ENCODE measurements at regions not wholly inside any gene's neighbourhood (a gene's known extent, or its start where the extent isn't known, plus 50 kb on each side); places are given as distances from the start of the nearest gene placed in this dataset.
"Not testable (repeated sequence)": the region's sequence is repeated elsewhere in the genome, so short reads cannot be mapped to it uniquely, and the experiment has no call there.

GRCh38 chr2:13354031-13354430, 637.3 kb downstream of the TRIB2 start:
- H3K4me3 ChIP-seq: no peak overlapping the region
- DNase-seq (no peak), ATAC-seq (no peak)
- H3K27ac ChIP-seq: no peak overlapping the region
- H3K4me1 ChIP-seq: no peaks in the 10 kb centered on the region
- H3K27me3 ChIP-seq (ENCODE audit: low read depth): no peaks in the 10 kb centered on the region
- H3K36me3 ChIP-seq: no peaks in the 10 kb centered on the region
- no peak for TF ChIP-seq CTCF (IDR thresholded peaks at IDR 0.05)
- intact Hi-C loops (cut with DNase I): no loop called here
- no peaks in the 10 kb centered on the region for H3K9me3 ChIP-seq

GRCh38 chr2:13381928-13382327, 665.2 kb downstream of the TRIB2 start:
- H3K4me3 ChIP-seq; H3K27ac ChIP-seq; H3K4me1 ChIP-seq; intact Hi-C loops (cut with DNase I); ATAC-seq; H3K27me3 ChIP-seq (ENCODE audit: low read depth); DNase-seq; H3K9me3 ChIP-seq; H3K36me3 ChIP-seq: not testable (repeated sequence)

GRCh38 chr2:13389172-13389571, 672.4 kb downstream of the TRIB2 start:
- H3K27ac ChIP-seq; H3K36me3 ChIP-seq; ATAC-seq; H3K4me1 ChIP-seq; H3K9me3 ChIP-seq; DNase-seq; H3K4me3 ChIP-seq; H3K27me3 ChIP-seq (ENCODE audit: low read depth); intact Hi-C loops (cut with DNase I): not testable (repeated sequence)

GRCh38 chr2:13390676-13391075, 673.9 kb downstream of the TRIB2 start:
- Histone ChIP-seq H3K4me1 (no peaks in the 10 kb centered on the region), H3K36me3 (no peaks in the 10 kb centered on the region), H3K9me3 (peaks cover 5% of the 10 kb centered on the region), H3K27ac (no peak overlapping the region), H3K4me3 (no peak overlapping the region), H3K27me3 (ENCODE audit: low read depth) (no peaks in the 10 kb centered on the region)
- no peak for DNase-seq
- no peak for TF ChIP-seq CTCF (IDR thresholded peaks at IDR 0.05)
- no peak for ATAC-seq
- intact Hi-C loops (cut with DNase I): no loop called here

GRCh38 chr2:13401312-13401711, 684.6 kb downstream of the TRIB2 start:
- Histone ChIP-seq H3K4me3 (no peak overlapping the region), H3K36me3 (no peaks in the 10 kb centered on the region), H3K9me3 (no peaks in the 10 kb centered on the region), H3K4me1 (no peaks in the 10 kb centered on the region), H3K27me3 (ENCODE audit: low read depth) (no peaks in the 10 kb centered on the region), H3K27ac (no peak overlapping the region)
- TF ChIP-seq CTCF (IDR thresholded peaks at IDR 0.05): no peak
- ATAC-seq (no peak), DNase-seq (no peak)
- intact Hi-C loops (cut with DNase I): no loop called here

GRCh38 chr2:13413989-13414388, 697.3 kb downstream of the TRIB2 start:
- no peak for TF ChIP-seq CTCF (IDR thresholded peaks at IDR 0.05)
- no peak for DNase-seq

GRCh38 chr2:13414897-13415296, 698.2 kb downstream of the TRIB2 start:
- DNase-seq (no peak), ATAC-seq (no peak)
- Histone ChIP-seq H3K9me3 (no peaks in the 10 kb centered on the region), H3K27me3 (ENCODE audit: low read depth) (no peaks in the 10 kb centered on the region), H3K4me3 (no peak overlapping the region), H3K36me3 (no peaks in the 10 kb centered on the region), H3K27ac (no peak overlapping the region), H3K4me1 (no peaks in the 10 kb centered on the region)
- intact Hi-C loops (cut with DNase I): no loop called here
- no peak for TF ChIP-seq CTCF (IDR thresholded peaks at IDR 0.05)

More at GRCh38 chr2:13413989-13414388, 697.3 kb downstream of the TRIB2 start:
- no peak for ATAC-seq
- Histone ChIP-seq H3K36me3 (no peaks in the 10 kb centered on the region), H3K4me1 (no peaks in the 10 kb centered on the region), H3K27ac (no peak overlapping the region), H3K27me3 (ENCODE audit: low read depth) (no peaks in the 10 kb centered on the region), H3K4me3 (no peak overlapping the region), H3K9me3 (no peaks in the 10 kb centered on the region)
- intact Hi-C loops (cut with DNase I): no loop called here

All from lower lobe of right lung (tissue), 2 donors.